HCT116 (cell line): ENCODE measurements at regions not wholly inside any gene's neighbourhood (a gene's known extent, or its start where the extent isn't known, plus 50 kb on each side); places are given as distances from the start of the nearest gene placed in this dataset.

Experiments
- ATAC-seq: fragments of 200-7000 bp; cut with Tn5 transposase; 2 replicates; pipeline ENCODE4 v1.9.1; 2020; ENCODE audit warnings: mild to moderate bottlenecking, moderate library complexity
- BruUV-seq: library from RNA; stranded (reverse); fragments of 400-500 nt; replicated peaks from 2 replicates; lab custom pipeline; 2021; lab: Mats Ljungman, UMichigan
- CTCF ChIA-PET: fragments of 300-600 bp; sonication (Branson Sonifier 250); formaldehyde crosslinking; loops from one replicate; lab custom pipeline; 2021; ENCODE audit warnings: antibody characterized with exemption; lab: Charles Lee
- POLR2A ChIA-PET: fragments of 300-600, 350-600 bp; sonication (Branson Sonifier 250); formaldehyde crosslinking; loops from one replicate; lab custom pipeline; 2021; ENCODE audit warnings: antibody characterized with exemption; lab: Charles Lee
- RAD21 ChIA-PET, 2 experiments: fragments of 300-600 bp; sonication (Branson Sonifier 250); formaldehyde crosslinking; loops; one replicate each; lab custom pipeline; 2023; ENCODE audit warnings: low total read pairs in 2 of 2; ENCODE audit not compliant: uncharacterized antibody in 2 of 2, unreplicated experiment in 2 of 2, low non-redundant PET in 1 of 2; lab: Charles Lee
- DNase-seq: peaks from one replicate; pipeline ENCODE4 v3.0.0-alpha.2; 2010; ENCODE audit warnings: low read depth, low spot score
- H2AFZ ChIP-seq: fragments of 200-600 bp; shearing (Covaris generic), sonication (generic); 2 replicates; pipeline ENCODE4 v1.6.1; 2017; ENCODE audit warnings: low read depth, mixed run types, mixed read lengths, antibody characterized with exemption, low read length; ENCODE audit not compliant: poor library complexity, severe bottlenecking
- H3K27ac ChIP-seq: 2 replicates; pipeline ENCODE4 v1.5.1; 2012; ENCODE audit warnings: low read depth, low read length
- H3K27me3 ChIP-seq: fragments of 200-600 bp; sonication (generic); 2 replicates; pipeline ENCODE4 v1.6.1; 2016; ENCODE audit warnings: mixed run types, low read length, mixed read lengths; ENCODE audit not compliant: insufficient read depth
- H3K36me3 ChIP-seq, 2 experiments: fragments of 200-500 bp in 1 of 2; fragments of 200-600 bp in 1 of 2; sonication (Bioruptor generic) in 1 of 2; sonication (generic) in 1 of 2; 2 replicates each; pipeline versions ENCODE4 v1.5.1 to v1.6.1; 2014 to 2016; ENCODE audit warnings: low read length in 2 of 2, inconsistent platforms in 1 of 2, mixed read lengths in 1 of 2, mixed run types in 1 of 2; ENCODE audit not compliant: insufficient read depth in 2 of 2, control insufficient read depth in 1 of 2
- H3K4me1 ChIP-seq, 2 experiments: fragments of 200-600 bp in 1 of 2; sonication (generic) in 1 of 2; 2 replicates each; pipeline versions ENCODE4 v1.5.1 to v1.6.1; 2012 to 2017; ENCODE audit warnings: low read length in 2 of 2, inconsistent platforms in 1 of 2, mild to moderate bottlenecking in 1 of 2, mixed read lengths in 1 of 2, mixed run types in 1 of 2, moderate library complexity in 1 of 2; ENCODE audit not compliant: insufficient read depth in 2 of 2, control insufficient read depth in 1 of 2
- H3K4me2 ChIP-seq: fragments of 200-600 bp; sonication (generic); 2 replicates; pipeline ENCODE4 v1.6.1; 2017; ENCODE audit warnings: mixed run types, low read length, mixed read lengths
- H3K4me3 ChIP-seq, 2 experiments: fragments of 200-600 bp in 1 of 2; sonication (generic) in 1 of 2; replicated peaks in 1 of 2; 2 replicates each; pipeline ENCODE4 v1.5.1; 2011 to 2016; ENCODE audit warnings: low read length in 2 of 2, control low read depth in 1 of 2, low read depth in 1 of 2, mild to moderate bottlenecking in 1 of 2, mixed read lengths in 1 of 2, mixed run types in 1 of 2
- H3K79me2 ChIP-seq: fragments of 200-600 bp; sonication (generic); 2 replicates; pipeline ENCODE4 v1.6.1; 2017; ENCODE audit warnings: mild to moderate bottlenecking, mixed run types, low read length, moderate library complexity, mixed read lengths; ENCODE audit not compliant: insufficient read depth
- H3K9ac ChIP-seq: fragments of 200-600 bp; sonication (generic); 2 replicates; pipeline ENCODE4 v1.6.1; 2016; ENCODE audit warnings: low read length, mixed read lengths
- H3K9me2 ChIP-seq: fragments of 200-600 bp; sonication (generic), shearing (Covaris generic); 2 replicates; pipeline ENCODE4 v1.6.1; 2017; ENCODE audit warnings: mixed run types, mild to moderate bottlenecking, moderate library complexity; ENCODE audit not compliant: insufficient read depth
- H3K9me3 ChIP-seq, 2 experiments: fragments of 200-500 bp in 1 of 2; fragments of 200-600 bp in 1 of 2; sonication (Bioruptor generic) in 1 of 2; sonication (generic) in 1 of 2; 2 replicates each; pipeline ENCODE4 v1.6.1; 2014 to 2017; ENCODE audit warnings: low read length in 2 of 2, mixed read lengths in 2 of 2, inconsistent platforms in 1 of 2, low read depth in 1 of 2, mild to moderate bottlenecking in 1 of 2, mixed run types in 1 of 2, moderate library complexity in 1 of 2; ENCODE audit not compliant: control insufficient read depth in 1 of 2, insufficient read depth in 1 of 2
- H4K20me1 ChIP-seq: fragments of 200-600 bp; sonication (generic), shearing (Covaris generic); 2 replicates; pipeline ENCODE4 v1.6.1; 2017; ENCODE audit warnings: mixed run types, mild to moderate bottlenecking, moderate library complexity; ENCODE audit not compliant: insufficient read depth
- ATF3 ChIP-seq: IDR thresholded peaks from 2 replicates; pipeline ENCODE4 v1.6.1; 2012
- ELF1 ChIP-seq: IDR thresholded peaks from 2 replicates; pipeline ENCODE4 v1.6.1; 2012; ENCODE audit warnings: low read depth, borderline replicate concordance
- EZH2 ChIP-seq: fragments of 200-600 bp; sonication (generic); IDR thresholded peaks from 2 replicates; pipeline ENCODE4 v1.6.1; 2017; ENCODE audit warnings: antibody characterized with exemption, mixed run types
- EZH2phosphoT487 ChIP-seq: fragments of 200-600 bp; IDR thresholded peaks from 2 replicates; pipeline ENCODE4 v1.6.1; 2018; ENCODE audit warnings: antibody characterized with exemption, borderline replicate concordance
- JUND ChIP-seq: IDR thresholded peaks from 2 replicates; pipeline ENCODE4 v1.6.1; 2012
- POLR2AphosphoS5 ChIP-seq: IDR thresholded peaks from 2 replicates; pipeline ENCODE4 v1.6.1; 2011; ENCODE audit warnings: mild to moderate bottlenecking, low read depth, low read length, moderate library complexity
- RAD21 ChIP-seq: IDR thresholded peaks from 2 replicates; pipeline ENCODE4 v1.6.1; 2012; ENCODE audit warnings: low read depth, mild to moderate bottlenecking
- SRF ChIP-seq: IDR thresholded peaks from 2 replicates; pipeline ENCODE4 v1.6.1; 2012; ENCODE audit warnings: low read depth
- YY1 ChIP-seq: IDR thresholded peaks from 2 replicates; pipeline ENCODE4 v1.6.1; 2011; ENCODE audit warnings: low read length, low read depth, moderate library complexity, mild to moderate bottlenecking; ENCODE audit not compliant: insufficient replicate concordance; ENCODE audit errors: extremely low read depth
- ZFX ChIP-seq: fragments of 450-650 bp; IDR thresholded peaks from 2 replicates; pipeline ENCODE4 v1.6.1; 2017
- ZNF274 ChIP-seq: fragments of 200-500 bp; sonication (Bioruptor generic); IDR thresholded peaks from 2 replicates; pipeline ENCODE4 v1.6.1; 2014; ENCODE audit warnings: mild to moderate bottlenecking, low read depth, low read length, inconsistent platforms
- intact Hi-C: fragments of 100-400 bp; cut with micrococcal nuclease; formaldehyde crosslinking; loops from 2 replicates; pipeline ENCODE4 v1.10.0; 2022
- TF ChIP-seq, protein P1 (sequence below), 3 experiments: fragments of 200-600 bp in 1 of 3; sonication (generic) in 1 of 3; IDR thresholded peaks in 2 of 3; conservative IDR thresholded peaks in 1 of 3; 2 replicates each; pipeline ENCODE4 v1.5.1; 2012 to 2017; ENCODE audit warnings: low read depth in 2 of 3, low read length in 2 of 3, antibody characterized with exemption in 1 of 3, borderline replicate concordance in 1 of 3, control low read depth in 1 of 3, mild to moderate bottlenecking in 1 of 3, mixed read lengths in 1 of 3, mixed run types in 1 of 3, moderate library complexity in 1 of 3; ENCODE audit not compliant: insufficient read depth in 1 of 3
- TF ChIP-seq, protein P2 (sequence below): IDR thresholded peaks from 2 replicates; pipeline ENCODE4 v1.6.1; 2012

DNA sequence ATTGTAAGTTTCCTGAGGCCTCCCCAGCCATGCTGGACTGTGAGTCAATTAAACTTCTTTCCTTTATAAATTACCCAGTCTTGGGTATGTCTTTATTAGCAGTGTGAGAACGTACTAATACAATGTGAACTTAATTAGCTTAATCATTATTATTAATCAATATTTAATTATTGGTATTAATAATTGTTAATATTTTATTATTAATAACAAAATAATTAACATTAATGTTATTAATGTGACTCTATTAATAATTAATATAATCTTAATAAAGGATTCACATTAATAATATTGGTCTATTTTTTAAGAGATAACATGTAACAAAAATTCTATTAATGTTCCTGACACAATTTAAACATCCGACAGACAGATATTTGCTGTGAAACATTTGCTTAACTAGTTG lies 164.9 kb upstream of the ATF7IP start:
- ChIA-PET CTCF (no interaction called here), RAD21 (no interaction called here)
- intact Hi-C loops, result no loop called here

More for the DNA sequence above, 164.9 kb upstream of the ATF7IP start:
- no peaks in the 10 kb centered on the region for H3K79me2 ChIP-seq
- BruUV-seq, result no TSS peak
- DNase-seq (no peak), ATAC-seq (no peak)
- no peak overlapping the region for H3K4me3 ChIP-seq
- TF ChIP-seq ELF1 (no peak), YY1 (no peak), ZNF274 (no peak), ATF3 (no peak), EZH2 (no peak), RAD21 (no peak), SRF (no peak), JUND (no peak), POLR2AphosphoS5 (no peak), EZH2phosphoT487 (no peak), ZFX (no peak)
- TF ChIP-seq, protein P1, sequence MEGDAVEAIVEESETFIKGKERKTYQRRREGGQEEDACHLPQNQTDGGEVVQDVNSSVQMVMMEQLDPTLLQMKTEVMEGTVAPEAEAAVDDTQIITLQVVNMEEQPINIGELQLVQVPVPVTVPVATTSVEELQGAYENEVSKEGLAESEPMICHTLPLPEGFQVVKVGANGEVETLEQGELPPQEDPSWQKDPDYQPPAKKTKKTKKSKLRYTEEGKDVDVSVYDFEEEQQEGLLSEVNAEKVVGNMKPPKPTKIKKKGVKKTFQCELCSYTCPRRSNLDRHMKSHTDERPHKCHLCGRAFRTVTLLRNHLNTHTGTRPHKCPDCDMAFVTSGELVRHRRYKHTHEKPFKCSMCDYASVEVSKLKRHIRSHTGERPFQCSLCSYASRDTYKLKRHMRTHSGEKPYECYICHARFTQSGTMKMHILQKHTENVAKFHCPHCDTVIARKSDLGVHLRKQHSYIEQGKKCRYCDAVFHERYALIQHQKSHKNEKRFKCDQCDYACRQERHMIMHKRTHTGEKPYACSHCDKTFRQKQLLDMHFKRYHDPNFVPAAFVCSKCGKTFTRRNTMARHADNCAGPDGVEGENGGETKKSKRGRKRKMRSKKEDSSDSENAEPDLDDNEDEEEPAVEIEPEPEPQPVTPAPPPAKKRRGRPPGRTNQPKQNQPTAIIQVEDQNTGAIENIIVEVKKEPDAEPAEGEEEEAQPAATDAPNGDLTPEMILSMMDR (IDR thresholded peaks at IDR 0.05 in 2 of 3, conservative IDR thresholded peaks at IDR 0.05 in 1 of 3; ENCODE audit: borderline replicate concordance in 1 of 3, insufficient read depth in 1 of 3, low read depth in 2 of 3, low read length in 2 of 3), result no peak
- TF ChIP-seq, protein P2, sequence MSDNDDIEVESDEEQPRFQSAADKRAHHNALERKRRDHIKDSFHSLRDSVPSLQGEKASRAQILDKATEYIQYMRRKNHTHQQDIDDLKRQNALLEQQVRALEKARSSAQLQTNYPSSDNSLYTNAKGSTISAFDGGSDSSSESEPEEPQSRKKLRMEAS, result no peak
- TF ChIP-seq, all 23 proteins: peak for 0
- no peaks in the 10 kb centered on the region for H3K27me3 ChIP-seq
- no peak overlapping the region for H3K27ac ChIP-seq
- H2AFZ ChIP-seq, result no peak overlapping the region
- no peaks in the 10 kb centered on the region for H3K9me3 ChIP-seq
- POLR2A ChIA-PET, result no interaction called here
- H3K4me2 ChIP-seq, result no peak overlapping the region
- H4K20me1 ChIP-seq, result no peaks in the 10 kb centered on the region
- no peaks in the 10 kb centered on the region for H3K4me1 ChIP-seq
- no peaks in the 10 kb centered on the region for H3K36me3 ChIP-seq
- H3K9me2 ChIP-seq, result no peaks in the 10 kb centered on the region
- no peak overlapping the region for H3K9ac ChIP-seq
